WTC11 (cell line): ENCODE measurements at regions not wholly inside any gene's neighbourhood (a gene's known extent, or its start where the extent isn't known, plus 50 kb on each side); places are given as distances from the start of the nearest gene placed in this dataset.
"Not testable (repeated sequence)": the region's sequence is repeated elsewhere in the genome, so short reads cannot be mapped to it uniquely, and the experiment has no call there.

Experiments
- ATAC-seq: fragments of 200-7000 bp; cut with Tn5 transposase; 2 replicates; pipeline ENCODE4 v1.10.0; 2021; ENCODE audit warnings: mild to moderate bottlenecking, moderate library complexity
- CTCF ChIA-PET: fragments of 300-600 bp; sonication (Branson Sonifier 250); formaldehyde crosslinking; loops from one replicate; lab custom pipeline; 2021; ENCODE audit warnings: antibody characterized with exemption; lab: Charles Lee
- POLR2A ChIA-PET: fragments of 350-600 bp; sonication (Branson Sonifier 250); formaldehyde crosslinking; loops from one replicate; lab custom pipeline; 2021; ENCODE audit warnings: antibody characterized with exemption; lab: Charles Lee
- DNase-seq: peaks from one replicate; pipeline ENCODE4 v3.0.0; 2021; ENCODE audit warnings: low spot score
- H3K27ac Mint-ChIP-seq: 2 replicates; pipeline ENCODE4 v1.8.0; 2021; ENCODE audit warnings: mixed read lengths
- H3K27me3 Mint-ChIP-seq: 2 replicates; pipeline ENCODE4 v1.8.0; 2021; ENCODE audit warnings: low read depth, mild to moderate bottlenecking, moderate library complexity, mixed read lengths
- H3K36me3 Mint-ChIP-seq: 2 replicates; pipeline ENCODE4 v1.8.0; 2021; ENCODE audit warnings: mixed read lengths
- H3K4me1 Mint-ChIP-seq: 2 replicates; pipeline ENCODE4 v1.8.0; 2022; ENCODE audit warnings: mixed read lengths
- H3K4me3 Mint-ChIP-seq: 2 replicates; pipeline ENCODE4 v1.8.0; 2021; ENCODE audit warnings: mild to moderate bottlenecking, moderate library complexity, mixed read lengths
- H3K9me3 Mint-ChIP-seq: 2 replicates; pipeline ENCODE4 v1.8.0; 2021; ENCODE audit warnings: mixed read lengths
- CREM ChIP-seq: sonication (generic); formaldehyde crosslinking; IDR thresholded peaks from 2 replicates; pipeline ENCODE4 v1.8.1; 2022; ENCODE audit warnings: mild to moderate bottlenecking, missing genetic modification reagents, moderate library complexity
- EMX1 ChIP-seq: fragments of 250-450 bp; sonication (Bioruptor Pico); IDR thresholded peaks from 2 replicates; pipeline ENCODE4 v1.8.0; 2021; ENCODE audit warnings: mild to moderate bottlenecking
- HMGA2 ChIP-seq: fragments of 250-450 bp; sonication (Bioruptor Pico); IDR thresholded peaks from 2 replicates; pipeline ENCODE4 v1.4.0; 2021; ENCODE audit warnings: mild to moderate bottlenecking, moderate library complexity
- NFE2L1 ChIP-seq: sonication (generic); formaldehyde crosslinking; IDR thresholded peaks from 2 replicates; pipeline ENCODE4 v1.8.1; 2023; ENCODE audit warnings: missing genetic modification reagents
- NR2C2 ChIP-seq: sonication (generic); formaldehyde crosslinking; IDR thresholded peaks from 2 replicates; pipeline ENCODE4 v1.8.0; 2022; ENCODE audit warnings: mild to moderate bottlenecking, missing genetic modification reagents
- RORB ChIP-seq: fragments of 250-450 bp; sonication (Bioruptor Pico); IDR thresholded peaks from 2 replicates; pipeline ENCODE4 v1.9.0; 2021; ENCODE audit warnings: mild to moderate bottlenecking
- ZNF121 ChIP-seq: sonication (generic); formaldehyde crosslinking; IDR thresholded peaks from 2 replicates; pipeline ENCODE4 v1.8.0; 2023; ENCODE audit warnings: missing genetic modification reagents
- ZNF232 ChIP-seq: sonication (generic); formaldehyde crosslinking; IDR thresholded peaks from 2 replicates; pipeline ENCODE4 v1.8.0; 2022; ENCODE audit warnings: mild to moderate bottlenecking, missing genetic modification reagents
- ZNF263 ChIP-seq: sonication (generic); formaldehyde crosslinking; IDR thresholded peaks from 2 replicates; pipeline ENCODE4 v1.8.1; 2022; ENCODE audit warnings: low read depth, mild to moderate bottlenecking, moderate library complexity, missing genetic modification reagents
- ZNF416 ChIP-seq: fragments of 250-450 bp; sonication (Bioruptor Pico); IDR thresholded peaks from 2 replicates; pipeline ENCODE4 v1.9.0; 2021; ENCODE audit warnings: mild to moderate bottlenecking, inconsistent platforms
- ZNF423 ChIP-seq: fragments of 250-450 bp; sonication (Bioruptor Pico); IDR thresholded peaks from 2 replicates; pipeline ENCODE4 v2.1.2; 2022; ENCODE audit warnings: mild to moderate bottlenecking, moderate library complexity
- TF ChIP-seq, protein P1 (sequence below): sonication (generic); formaldehyde crosslinking; IDR thresholded peaks from 2 replicates; pipeline ENCODE4 v1.8.1; 2022; ENCODE audit warnings: low read depth, mild to moderate bottlenecking, moderate library complexity, missing genetic modification reagents, borderline replicate concordance
- TF ChIP-seq, protein P2 (sequence below): sonication (generic); formaldehyde crosslinking; IDR thresholded peaks from 2 replicates; pipeline ENCODE4 v1.8.1; 2023; ENCODE audit warnings: mild to moderate bottlenecking, missing genetic modification reagents, moderate library complexity
- TF ChIP-seq, protein P3 (sequence below): fragments of 250-450 bp; sonication (Bioruptor Pico); IDR thresholded peaks from 2 replicates; pipeline ENCODE4 v1.9.0; 2021; ENCODE audit warnings: mild to moderate bottlenecking
- TF ChIP-seq, protein P4 (sequence below): fragments of 250-450 bp; sonication (Bioruptor Pico); IDR thresholded peaks from 2 replicates; pipeline ENCODE4 v1.9.0; 2021; ENCODE audit warnings: mild to moderate bottlenecking, borderline replicate concordance
- TF ChIP-seq, protein P5 (sequence below): sonication (generic); formaldehyde crosslinking; IDR thresholded peaks from 2 replicates; pipeline ENCODE4 v1.8.0; 2023; ENCODE audit warnings: mild to moderate bottlenecking, missing genetic modification reagents
- TF ChIP-seq, protein P6 (sequence below): sonication (generic); formaldehyde crosslinking; IDR thresholded peaks from 2 replicates; pipeline ENCODE4 v1.8.0; 2022; ENCODE audit warnings: mild to moderate bottlenecking, missing genetic modification reagents
- TF ChIP-seq, protein P7 (sequence below): sonication (generic); formaldehyde crosslinking; IDR thresholded peaks from 2 replicates; pipeline ENCODE4 v1.8.0; 2022; ENCODE audit warnings: missing genetic modification reagents
- TF ChIP-seq, protein P8 (sequence below): fragments of 250-450 bp; sonication (Bioruptor Pico); IDR thresholded peaks from 2 replicates; pipeline ENCODE4 v1.8.0; 2021; ENCODE audit warnings: mild to moderate bottlenecking

DNA sequence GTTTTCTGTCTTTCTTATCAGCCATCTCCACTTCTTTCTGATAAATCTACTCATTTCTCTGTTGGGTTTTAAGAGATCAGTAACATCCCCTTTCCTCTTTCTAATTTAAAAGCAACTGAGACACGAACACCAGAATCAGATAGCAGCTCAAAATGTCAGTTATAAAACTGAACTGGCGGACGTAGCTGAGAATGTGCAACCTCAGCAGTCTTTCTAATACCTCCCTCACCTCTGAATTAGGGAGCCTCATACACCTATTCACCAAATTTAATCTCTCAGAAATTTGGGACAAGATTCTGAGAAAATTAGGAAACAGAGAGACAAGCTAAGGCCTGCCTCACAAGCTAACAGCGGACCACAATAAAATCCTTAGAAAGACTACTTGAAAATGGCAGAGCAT, 52.0 kb upstream of the ACSL4 start:
- CTCF ChIA-PET, result no interaction called here
- POLR2A ChIA-PET, result no interaction called here
- H3K4me1 Mint-ChIP-seq, result peaks cover 9% of the 10 kb centered on the region
- no peaks in the 10 kb centered on the region for H3K9me3 Mint-ChIP-seq
- no peak overlapping the region for H3K27ac Mint-ChIP-seq
- no peak for ATAC-seq
- no peaks in the 10 kb centered on the region for H3K27me3 Mint-ChIP-seq
- H3K36me3 Mint-ChIP-seq, result no peaks in the 10 kb centered on the region
- no peak for DNase-seq
- no peak overlapping the region for H3K4me3 Mint-ChIP-seq
- TF ChIP-seq ZNF121 (CRISPR knock-in tag) (no peak), CREM (no peak), ZNF263 (CRISPR knock-in tag) (no peak), ZNF416 (CRISPR knock-in tag) (no peak), HMGA2 (CRISPR knock-in tag) (no peak), RORB (CRISPR knock-in tag) (no peak), NR2C2 (no peak), NFE2L1 (CRISPR knock-in tag) (no peak), ZNF423 (CRISPR knock-in tag) (no peak), ZNF232 (CRISPR knock-in tag) (no peak)
- TF ChIP-seq, protein P1, sequence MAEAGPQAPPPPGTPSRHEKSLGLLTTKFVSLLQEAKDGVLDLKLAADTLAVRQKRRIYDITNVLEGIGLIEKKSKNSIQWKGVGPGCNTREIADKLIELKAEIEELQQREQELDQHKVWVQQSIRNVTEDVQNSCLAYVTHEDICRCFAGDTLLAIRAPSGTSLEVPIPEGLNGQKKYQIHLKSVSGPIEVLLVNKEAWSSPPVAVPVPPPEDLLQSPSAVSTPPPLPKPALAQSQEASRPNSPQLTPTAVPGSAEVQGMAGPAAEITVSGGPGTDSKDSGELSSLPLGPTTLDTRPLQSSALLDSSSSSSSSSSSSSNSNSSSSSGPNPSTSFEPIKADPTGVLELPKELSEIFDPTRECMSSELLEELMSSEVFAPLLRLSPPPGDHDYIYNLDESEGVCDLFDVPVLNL, result no peak
- TF ChIP-seq, protein P2, sequence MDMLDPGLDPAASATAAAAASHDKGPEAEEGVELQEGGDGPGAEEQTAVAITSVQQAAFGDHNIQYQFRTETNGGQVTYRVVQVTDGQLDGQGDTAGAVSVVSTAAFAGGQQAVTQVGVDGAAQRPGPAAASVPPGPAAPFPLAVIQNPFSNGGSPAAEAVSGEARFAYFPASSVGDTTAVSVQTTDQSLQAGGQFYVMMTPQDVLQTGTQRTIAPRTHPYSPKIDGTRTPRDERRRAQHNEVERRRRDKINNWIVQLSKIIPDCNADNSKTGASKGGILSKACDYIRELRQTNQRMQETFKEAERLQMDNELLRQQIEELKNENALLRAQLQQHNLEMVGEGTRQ, result no peak
- TF ChIP-seq, protein P3, sequence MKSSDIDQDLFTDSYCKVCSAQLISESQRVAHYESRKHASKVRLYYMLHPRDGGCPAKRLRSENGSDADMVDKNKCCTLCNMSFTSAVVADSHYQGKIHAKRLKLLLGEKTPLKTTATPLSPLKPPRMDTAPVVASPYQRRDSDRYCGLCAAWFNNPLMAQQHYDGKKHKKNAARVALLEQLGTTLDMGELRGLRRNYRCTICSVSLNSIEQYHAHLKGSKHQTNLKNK (CRISPR knock-in tag), result no peak
- TF ChIP-seq, protein P4, sequence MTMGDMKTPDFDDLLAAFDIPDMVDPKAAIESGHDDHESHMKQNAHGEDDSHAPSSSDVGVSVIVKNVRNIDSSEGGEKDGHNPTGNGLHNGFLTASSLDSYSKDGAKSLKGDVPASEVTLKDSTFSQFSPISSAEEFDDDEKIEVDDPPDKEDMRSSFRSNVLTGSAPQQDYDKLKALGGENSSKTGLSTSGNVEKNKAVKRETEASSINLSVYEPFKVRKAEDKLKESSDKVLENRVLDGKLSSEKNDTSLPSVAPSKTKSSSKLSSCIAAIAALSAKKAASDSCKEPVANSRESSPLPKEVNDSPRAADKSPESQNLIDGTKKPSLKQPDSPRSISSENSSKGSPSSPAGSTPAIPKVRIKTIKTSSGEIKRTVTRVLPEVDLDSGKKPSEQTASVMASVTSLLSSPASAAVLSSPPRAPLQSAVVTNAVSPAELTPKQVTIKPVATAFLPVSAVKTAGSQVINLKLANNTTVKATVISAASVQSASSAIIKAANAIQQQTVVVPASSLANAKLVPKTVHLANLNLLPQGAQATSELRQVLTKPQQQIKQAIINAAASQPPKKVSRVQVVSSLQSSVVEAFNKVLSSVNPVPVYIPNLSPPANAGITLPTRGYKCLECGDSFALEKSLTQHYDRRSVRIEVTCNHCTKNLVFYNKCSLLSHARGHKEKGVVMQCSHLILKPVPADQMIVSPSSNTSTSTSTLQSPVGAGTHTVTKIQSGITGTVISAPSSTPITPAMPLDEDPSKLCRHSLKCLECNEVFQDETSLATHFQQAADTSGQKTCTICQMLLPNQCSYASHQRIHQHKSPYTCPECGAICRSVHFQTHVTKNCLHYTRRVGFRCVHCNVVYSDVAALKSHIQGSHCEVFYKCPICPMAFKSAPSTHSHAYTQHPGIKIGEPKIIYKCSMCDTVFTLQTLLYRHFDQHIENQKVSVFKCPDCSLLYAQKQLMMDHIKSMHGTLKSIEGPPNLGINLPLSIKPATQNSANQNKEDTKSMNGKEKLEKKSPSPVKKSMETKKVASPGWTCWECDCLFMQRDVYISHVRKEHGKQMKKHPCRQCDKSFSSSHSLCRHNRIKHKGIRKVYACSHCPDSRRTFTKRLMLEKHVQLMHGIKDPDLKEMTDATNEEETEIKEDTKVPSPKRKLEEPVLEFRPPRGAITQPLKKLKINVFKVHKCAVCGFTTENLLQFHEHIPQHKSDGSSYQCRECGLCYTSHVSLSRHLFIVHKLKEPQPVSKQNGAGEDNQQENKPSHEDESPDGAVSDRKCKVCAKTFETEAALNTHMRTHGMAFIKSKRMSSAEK (CRISPR knock-in tag), result no peak
- TF ChIP-seq, protein P5, sequence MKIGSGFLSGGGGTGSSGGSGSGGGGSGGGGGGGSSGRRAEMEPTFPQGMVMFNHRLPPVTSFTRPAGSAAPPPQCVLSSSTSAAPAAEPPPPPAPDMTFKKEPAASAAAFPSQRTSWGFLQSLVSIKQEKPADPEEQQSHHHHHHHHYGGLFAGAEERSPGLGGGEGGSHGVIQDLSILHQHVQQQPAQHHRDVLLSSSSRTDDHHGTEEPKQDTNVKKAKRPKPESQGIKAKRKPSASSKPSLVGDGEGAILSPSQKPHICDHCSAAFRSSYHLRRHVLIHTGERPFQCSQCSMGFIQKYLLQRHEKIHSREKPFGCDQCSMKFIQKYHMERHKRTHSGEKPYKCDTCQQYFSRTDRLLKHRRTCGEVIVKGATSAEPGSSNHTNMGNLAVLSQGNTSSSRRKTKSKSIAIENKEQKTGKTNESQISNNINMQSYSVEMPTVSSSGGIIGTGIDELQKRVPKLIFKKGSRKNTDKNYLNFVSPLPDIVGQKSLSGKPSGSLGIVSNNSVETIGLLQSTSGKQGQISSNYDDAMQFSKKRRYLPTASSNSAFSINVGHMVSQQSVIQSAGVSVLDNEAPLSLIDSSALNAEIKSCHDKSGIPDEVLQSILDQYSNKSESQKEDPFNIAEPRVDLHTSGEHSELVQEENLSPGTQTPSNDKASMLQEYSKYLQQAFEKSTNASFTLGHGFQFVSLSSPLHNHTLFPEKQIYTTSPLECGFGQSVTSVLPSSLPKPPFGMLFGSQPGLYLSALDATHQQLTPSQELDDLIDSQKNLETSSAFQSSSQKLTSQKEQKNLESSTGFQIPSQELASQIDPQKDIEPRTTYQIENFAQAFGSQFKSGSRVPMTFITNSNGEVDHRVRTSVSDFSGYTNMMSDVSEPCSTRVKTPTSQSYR (CRISPR knock-in tag), result no peak

DNA sequence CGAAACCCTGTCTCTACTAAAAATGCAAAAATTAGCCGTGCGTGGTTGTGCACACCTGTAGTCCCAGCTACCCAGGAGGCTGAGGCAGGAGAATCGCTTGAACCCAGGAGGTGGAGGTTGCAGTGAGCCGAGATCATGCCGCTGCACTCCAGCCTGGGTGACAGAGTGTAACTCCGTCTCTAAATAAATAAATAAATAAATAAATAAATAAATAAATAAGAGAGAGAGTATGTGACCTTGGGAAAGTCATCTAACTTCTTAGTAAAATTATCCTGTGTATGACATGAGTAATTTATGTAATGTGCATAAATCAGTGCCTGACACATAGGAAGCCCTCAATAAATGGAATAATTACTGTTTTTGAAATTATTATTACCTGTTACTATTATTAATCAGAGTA, 57.5 kb upstream of the ACSL4 start:
- DNase-seq, H3K9me3 Mint-ChIP-seq, H3K4me1 Mint-ChIP-seq, H3K36me3 Mint-ChIP-seq, POLR2A ChIA-PET, ATAC-seq, H3K27ac Mint-ChIP-seq, H3K4me3 Mint-ChIP-seq, CTCF ChIA-PET, H3K27me3 Mint-ChIP-seq: not testable (repeated sequence)

DNA sequence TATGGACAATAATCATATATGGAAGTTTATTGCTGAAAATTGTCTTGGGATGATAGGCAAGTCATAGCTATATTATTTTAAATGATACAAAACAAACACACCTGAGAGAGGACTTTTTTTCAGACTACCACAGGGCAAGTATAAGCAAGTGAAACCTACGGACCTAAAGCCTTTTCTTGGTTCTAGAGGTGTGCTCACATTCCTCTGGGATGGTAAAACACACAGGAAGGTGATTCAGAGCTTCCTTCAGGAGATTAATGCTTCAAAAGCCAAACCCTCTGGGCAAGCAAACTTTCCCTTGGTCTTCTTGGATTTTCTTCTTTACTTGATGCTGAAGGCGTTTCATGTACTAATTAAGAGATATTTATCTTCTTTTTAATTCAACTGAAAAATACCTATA, 60.1 kb upstream of the ACSL4 start:
- ATAC-seq (no peak), DNase-seq (no peak)
- no peak overlapping the region for H3K27ac Mint-ChIP-seq
- H3K9me3 Mint-ChIP-seq, result no peaks in the 10 kb centered on the region
- no peak overlapping the region for H3K4me3 Mint-ChIP-seq
- no peaks in the 10 kb centered on the region for H3K4me1 Mint-ChIP-seq
- H3K36me3 Mint-ChIP-seq, result no peaks in the 10 kb centered on the region
- H3K27me3 Mint-ChIP-seq, result no peaks in the 10 kb centered on the region
- ChIA-PET CTCF (no interaction called here), POLR2A (no interaction called here)
- TF ChIP-seq, protein P6, sequence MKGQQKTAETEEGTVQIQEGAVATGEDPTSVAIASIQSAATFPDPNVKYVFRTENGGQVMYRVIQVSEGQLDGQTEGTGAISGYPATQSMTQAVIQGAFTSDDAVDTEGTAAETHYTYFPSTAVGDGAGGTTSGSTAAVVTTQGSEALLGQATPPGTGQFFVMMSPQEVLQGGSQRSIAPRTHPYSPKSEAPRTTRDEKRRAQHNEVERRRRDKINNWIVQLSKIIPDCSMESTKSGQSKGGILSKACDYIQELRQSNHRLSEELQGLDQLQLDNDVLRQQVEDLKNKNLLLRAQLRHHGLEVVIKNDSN (CRISPR knock-in tag), result no peak
- no peak for TF ChIP-seq EMX1 (CRISPR knock-in tag)
- TF ChIP-seq, protein P7, sequence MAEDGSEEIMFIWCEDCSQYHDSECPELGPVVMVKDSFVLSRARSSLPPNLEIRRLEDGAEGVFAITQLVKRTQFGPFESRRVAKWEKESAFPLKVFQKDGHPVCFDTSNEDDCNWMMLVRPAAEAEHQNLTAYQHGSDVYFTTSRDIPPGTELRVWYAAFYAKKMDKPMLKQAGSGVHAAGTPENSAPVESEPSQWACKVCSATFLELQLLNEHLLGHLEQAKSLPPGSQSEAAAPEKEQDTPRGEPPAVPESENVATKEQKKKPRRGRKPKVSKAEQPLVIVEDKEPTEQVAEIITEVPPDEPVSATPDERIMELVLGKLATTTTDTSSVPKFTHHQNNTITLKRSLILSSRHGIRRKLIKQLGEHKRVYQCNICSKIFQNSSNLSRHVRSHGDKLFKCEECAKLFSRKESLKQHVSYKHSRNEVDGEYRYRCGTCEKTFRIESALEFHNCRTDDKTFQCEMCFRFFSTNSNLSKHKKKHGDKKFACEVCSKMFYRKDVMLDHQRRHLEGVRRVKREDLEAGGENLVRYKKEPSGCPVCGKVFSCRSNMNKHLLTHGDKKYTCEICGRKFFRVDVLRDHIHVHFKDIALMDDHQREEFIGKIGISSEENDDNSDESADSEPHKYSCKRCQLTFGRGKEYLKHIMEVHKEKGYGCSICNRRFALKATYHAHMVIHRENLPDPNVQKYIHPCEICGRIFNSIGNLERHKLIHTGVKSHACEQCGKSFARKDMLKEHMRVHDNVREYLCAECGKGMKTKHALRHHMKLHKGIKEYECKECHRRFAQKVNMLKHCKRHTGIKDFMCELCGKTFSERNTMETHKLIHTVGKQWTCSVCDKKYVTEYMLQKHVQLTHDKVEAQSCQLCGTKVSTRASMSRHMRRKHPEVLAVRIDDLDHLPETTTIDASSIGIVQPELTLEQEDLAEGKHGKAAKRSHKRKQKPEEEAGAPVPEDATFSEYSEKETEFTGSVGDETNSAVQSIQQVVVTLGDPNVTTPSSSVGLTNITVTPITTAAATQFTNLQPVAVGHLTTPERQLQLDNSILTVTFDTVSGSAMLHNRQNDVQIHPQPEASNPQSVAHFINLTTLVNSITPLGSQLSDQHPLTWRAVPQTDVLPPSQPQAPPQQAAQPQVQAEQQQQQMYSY, result no peak
- TF ChIP-seq, protein P8, sequence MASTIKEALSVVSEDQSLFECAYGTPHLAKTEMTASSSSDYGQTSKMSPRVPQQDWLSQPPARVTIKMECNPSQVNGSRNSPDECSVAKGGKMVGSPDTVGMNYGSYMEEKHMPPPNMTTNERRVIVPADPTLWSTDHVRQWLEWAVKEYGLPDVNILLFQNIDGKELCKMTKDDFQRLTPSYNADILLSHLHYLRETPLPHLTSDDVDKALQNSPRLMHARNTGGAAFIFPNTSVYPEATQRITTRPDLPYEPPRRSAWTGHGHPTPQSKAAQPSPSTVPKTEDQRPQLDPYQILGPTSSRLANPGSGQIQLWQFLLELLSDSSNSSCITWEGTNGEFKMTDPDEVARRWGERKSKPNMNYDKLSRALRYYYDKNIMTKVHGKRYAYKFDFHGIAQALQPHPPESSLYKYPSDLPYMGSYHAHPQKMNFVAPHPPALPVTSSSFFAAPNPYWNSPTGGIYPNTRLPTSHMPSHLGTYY (CRISPR knock-in tag), result no peak
